Upper lobe of left lung (tissue), 6 donors: ENCODE measurements at regions not wholly inside any gene's neighbourhood (a gene's known extent, or its start where the extent isn't known, plus 50 kb on each side); places are given as distances from the start of the nearest gene placed in this dataset.

Experiments used
- ATAC-seq, 2 donors: fragments of 200-7000 bp; cut with Tn5 transposase; one replicate each; pipeline ENCODE4 v1.9.1; 2022; ENCODE audit warnings: mild to moderate bottlenecking in 2 of 2, moderate library complexity in 2 of 2; ENCODE audit not compliant: low FRiP score in 2 of 2
- DNase-seq, 2 donors: peaks; one replicate each; pipeline ENCODE4 v3.0.0-alpha.2; 2019 to 2020
- H3K27ac ChIP-seq, 4 donors: fragments of 200-600 bp; sonication (generic); one replicate each; pipeline ENCODE4 v1.5.1; 2016 to 2019
- H3K27me3 ChIP-seq, 4 donors: fragments of 200-600 bp; sonication (generic); one replicate each; pipeline ENCODE4 v1.5.1; 2017 to 2019
- H3K36me3 ChIP-seq, 4 donors: fragments of 200-600 bp; sonication (generic); one replicate each; pipeline ENCODE4 v1.5.1; 2016 to 2019
- H3K4me1 ChIP-seq, 4 donors: fragments of 200-600 bp; sonication (generic); one replicate each; pipeline ENCODE4 v1.5.1; 2018 to 2019
- H3K4me3 ChIP-seq, 4 donors: fragments of 200-600 bp; sonication (generic); one replicate each; pipeline ENCODE4 v1.5.1; 2017 to 2019; ENCODE audit warnings: mild to moderate bottlenecking in 2 of 4, moderate library complexity in 1 of 4
- H3K9me3 ChIP-seq, 4 donors: fragments of 200-600 bp; sonication (generic); one replicate each; pipeline ENCODE4 v1.5.1; 2018 to 2019
- CTCF ChIP-seq, 6 experiments: fragments of 450-650 bp in 4 of 6; fragments of 200-600 bp in 2 of 6; sonication (generic) in 2 of 6; IDR thresholded peaks; one replicate each; pipeline ENCODE4 v1.5.1; 2016 to 2019; ENCODE audit warnings: antibody characterized with exemption in 6 of 6
- EP300 ChIP-seq, 4 donors: sonication (generic); formaldehyde crosslinking; IDR thresholded peaks; one replicate each; pipeline ENCODE4 v1.5.1; 2017; ENCODE audit warnings: antibody characterized with exemption in 4 of 4, control low read depth in 2 of 4
- POLR2A ChIP-seq, 4 donors: fragments of 450-650 bp; IDR thresholded peaks; one replicate each; pipeline ENCODE4 v1.5.1; 2016 to 2017; ENCODE audit warnings: antibody characterized with exemption in 4 of 4, mild to moderate bottlenecking in 2 of 4
- POLR2AphosphoS5 ChIP-seq, 2 donors: sonication (generic); formaldehyde crosslinking; IDR thresholded peaks; one replicate each; pipeline ENCODE4 v1.5.1; 2017; ENCODE audit warnings: antibody characterized with exemption in 2 of 2
- WGBS, 2 donors: methylation state at CpG; one replicate each; pipeline ENCODE4 v1.1.5; 2017 to 2018; 5-methylcytosine and 5-hydroxymethylcytosine counted together
- donor health status: DM: no; HTN: no; CAD: no; lungs with moderate emphysema.
- donor health status: DM: no; HTN: yes; CAD: no; lungs with severe emphysema.

GRCh38 chr10:24041834-24042233 is 167.1 kb upstream of the KIAA1217 start:
- H3K4me1 ChIP-seq, result no peaks in the 10 kb centered on the region
- H3K27me3 ChIP-seq, result no peaks in the 10 kb centered on the region
- no peak overlapping the region for H3K27ac ChIP-seq
- DNase-seq, result no peak
- no peaks in the 10 kb centered on the region for H3K36me3 ChIP-seq
- ATAC-seq, result no peak
- no peak overlapping the region for H3K4me3 ChIP-seq
- TF ChIP-seq POLR2A (IDR thresholded peaks at IDR 0.05) (no peak), EP300 (IDR thresholded peaks at IDR 0.05) (no peak), POLR2AphosphoS5 (IDR thresholded peaks at IDR 0.05) (no peak), CTCF (IDR thresholded peaks at IDR 0.05) (no peak)
- H3K9me3 ChIP-seq, result no peaks in the 10 kb centered on the region
- 76 to 79% methylated on average over 8 of the region's 8 CpGs for WGBS, 2 donors

DNA sequence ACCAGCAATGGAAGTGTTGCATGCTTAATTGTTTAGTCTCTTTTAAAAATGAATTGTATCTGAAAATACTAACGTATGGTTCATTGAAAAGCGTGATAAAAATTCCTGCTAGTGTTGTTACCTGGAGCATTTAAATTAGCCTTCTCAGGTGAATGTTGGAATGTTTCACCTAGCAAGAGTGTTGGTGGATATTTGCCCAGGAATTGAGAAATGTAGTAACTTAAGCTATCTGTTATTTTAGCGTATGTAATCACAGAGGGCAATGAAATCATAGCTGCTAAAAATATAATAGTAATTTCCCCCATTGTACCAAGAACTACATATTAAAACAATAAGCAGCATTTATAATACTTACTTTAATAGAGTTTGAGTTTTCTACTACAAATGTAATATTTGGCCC is 166.1 kb upstream of the KIAA1217 start:
- Histone ChIP-seq H3K9me3 (no peaks in the 10 kb centered on the region), H3K36me3 (no peaks in the 10 kb centered on the region), H3K27ac (no peak overlapping the region), H3K4me1 (no peaks in the 10 kb centered on the region), H3K4me3 (no peak overlapping the region), H3K27me3 (no peaks in the 10 kb centered on the region)
- TF ChIP-seq POLR2AphosphoS5 (IDR thresholded peaks at IDR 0.05), result no peak
- no peak for TF ChIP-seq POLR2A (IDR thresholded peaks at IDR 0.05)
- no peak for TF ChIP-seq CTCF (IDR thresholded peaks at IDR 0.05)
- TF ChIP-seq EP300 (IDR thresholded peaks at IDR 0.05), result no peak
- no peak for ATAC-seq
- no peak for DNase-seq
- WGBS, 2 donors, result 67 to 79% methylated on average over 3 of the region's 3 CpGs

DNA sequence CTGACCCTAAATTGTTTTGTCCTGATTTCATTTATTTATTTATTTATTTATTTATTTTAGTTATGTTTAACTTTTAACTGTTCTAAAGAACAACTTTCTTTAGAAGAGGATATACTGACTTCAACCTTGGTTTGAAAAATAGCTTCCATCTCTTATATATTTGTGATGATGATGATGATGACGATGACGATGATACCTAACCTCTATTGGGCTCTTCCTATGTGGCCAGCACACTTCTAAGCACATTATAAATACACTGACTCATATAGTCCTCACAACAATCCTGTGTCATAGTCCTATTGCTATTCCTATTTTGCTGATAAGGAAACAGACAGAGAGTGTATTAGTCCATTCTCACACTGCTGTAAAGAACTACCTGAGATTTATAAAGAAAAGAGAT is 162.9 kb upstream of the KIAA1217 start:
- WGBS, 2 donors, result 95 to 98% methylated on average over 2 of the region's 2 CpGs
- Histone ChIP-seq H3K9me3 (peaks cover 0 to 5% (median 0%) of the 10 kb centered on the region in 4 donors), H3K27ac (no peak overlapping the region), H3K27me3 (no peaks in the 10 kb centered on the region), H3K36me3 (no peaks in the 10 kb centered on the region), H3K4me1 (no peaks in the 10 kb centered on the region), H3K4me3 (no peak overlapping the region)
- no peak for TF ChIP-seq CTCF (IDR thresholded peaks at IDR 0.05)
- TF ChIP-seq POLR2AphosphoS5 (IDR thresholded peaks at IDR 0.05), result no peak
- TF ChIP-seq EP300 (IDR thresholded peaks at IDR 0.05), result no peak
- no peak for TF ChIP-seq POLR2A (IDR thresholded peaks at IDR 0.05)
- no peak for ATAC-seq
- no peak for DNase-seq

DNA sequence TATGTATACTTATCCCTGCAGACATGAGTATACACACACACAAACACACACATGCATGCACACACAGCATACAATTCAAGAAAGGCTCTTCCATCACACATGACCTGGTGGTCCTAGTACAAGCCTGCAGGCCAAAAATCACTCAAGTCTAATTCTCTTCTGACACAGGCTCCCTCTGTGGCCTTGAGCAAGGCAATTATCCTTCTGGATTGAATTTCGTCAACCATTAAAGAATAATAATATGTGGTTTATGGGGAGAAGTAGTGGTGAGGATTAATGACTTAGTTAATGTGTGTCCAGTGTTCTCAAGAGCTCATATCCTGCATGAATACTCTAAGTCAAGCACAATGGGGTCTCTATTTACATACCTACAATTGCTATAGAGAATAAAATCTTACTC is 161.8 kb upstream of the KIAA1217 start:
- H3K27ac ChIP-seq, result no peak overlapping the region
- no peaks in the 10 kb centered on the region for H3K4me1 ChIP-seq
- 85 to 91% methylated on average over 1 of the region's 1 CpG for WGBS, 2 donors
- peaks cover 0 to 5% (median 0%) of the 10 kb centered on the region in 4 donors for H3K9me3 ChIP-seq
- H3K27me3 ChIP-seq, result no peaks in the 10 kb centered on the region
- TF ChIP-seq EP300 (IDR thresholded peaks at IDR 0.05) (no peak), POLR2AphosphoS5 (IDR thresholded peaks at IDR 0.05) (no peak), CTCF (IDR thresholded peaks at IDR 0.05) (no peak), POLR2A (IDR thresholded peaks at IDR 0.05) (no peak)
- ATAC-seq, result no peak
- no peak for DNase-seq
- no peak overlapping the region for H3K4me3 ChIP-seq
- no peaks in the 10 kb centered on the region for H3K36me3 ChIP-seq

GRCh38 chr10:24054421-24054820 is 154.5 kb upstream of the KIAA1217 start:
- no peak for TF ChIP-seq POLR2A (IDR thresholded peaks at IDR 0.05)
- no peak for TF ChIP-seq POLR2AphosphoS5 (IDR thresholded peaks at IDR 0.05)
- no peak for TF ChIP-seq CTCF (IDR thresholded peaks at IDR 0.05)
- TF ChIP-seq EP300 (IDR thresholded peaks at IDR 0.05), result no peak
- 75 to 79% methylated on average over 2 of the region's 2 CpGs for WGBS, 2 donors
- H3K4me1 ChIP-seq, result no peaks in the 10 kb centered on the region

More at GRCh38 chr10:24054421-24054820, 154.5 kb upstream of the KIAA1217 start:
- Histone ChIP-seq H3K27ac (no peak overlapping the region), H3K4me3 (no peak overlapping the region), H3K36me3 (no peaks in the 10 kb centered on the region), H3K9me3 (peaks cover 0 to 5% (median 0%) of the 10 kb centered on the region in 4 donors), H3K27me3 (no peaks in the 10 kb centered on the region)
- no peak for DNase-seq
- ATAC-seq, result no peak
